PC-9 (cell line): ENCODE measurements at regions not wholly inside any gene's neighbourhood (a gene's known extent, or its start where the extent isn't known, plus 50 kb on each side); places are given as distances from the start of the nearest gene placed in this dataset.
"Not testable (repeated sequence)": the region's sequence is repeated elsewhere in the genome, so short reads cannot be mapped to it uniquely, and the experiment has no call there.

Source experiments
- BruUV-seq: library from RNA; stranded (reverse); fragments of 400-500 nt; replicated peaks from 2 replicates; lab custom pipeline; 2021; lab: Mats Ljungman, UMichigan
- CTCF ChIA-PET: fragments of 300-600 bp; sonication (Branson Sonifier 250); formaldehyde crosslinking; loops from one replicate; lab custom pipeline; 2022; ENCODE audit warnings: antibody characterized with exemption; lab: Charles Lee
- POLR2A ChIA-PET: fragments of 300-600 bp; sonication (Branson Sonifier 250); formaldehyde crosslinking; loops from one replicate; lab custom pipeline; 2022; ENCODE audit warnings: antibody characterized with exemption; ENCODE audit not compliant: unreplicated experiment; lab: Charles Lee
- DNase-seq, 2 experiments: peaks; one replicate each; pipeline versions ENCODE4 v3.0.0 to v3.0.0-alpha.2; 2015 to 2022; ENCODE audit warnings: mixed read lengths in 1 of 2
- H2AFZ ChIP-seq: fragments of 200-600 bp; sonication (generic); 2 replicates; pipeline ENCODE4 v1.8.1; 2017; ENCODE audit warnings: antibody characterized with exemption
- H3F3A ChIP-seq: fragments of 200-600 bp; sonication (generic); 2 replicates; pipeline ENCODE4 v1.8.1; 2017; ENCODE audit warnings: antibody characterized with exemption, mild to moderate bottlenecking, low read depth; ENCODE audit not compliant: insufficient read depth
- H3K27ac ChIP-seq: fragments of 200-600 bp; sonication (generic); 2 replicates; pipeline ENCODE4 v1.6.1; 2016; ENCODE audit warnings: mixed run types
- H3K27me3 ChIP-seq: fragments of 200-600 bp; sonication (generic); 2 replicates; pipeline ENCODE4 v1.6.1; 2016; ENCODE audit warnings: low read depth, mixed run types; ENCODE audit not compliant: insufficient read depth
- H3K36me3 ChIP-seq: fragments of 200-600 bp; sonication (generic); 2 replicates; pipeline ENCODE4 v1.6.1; 2016; ENCODE audit warnings: low read depth, mixed run types
- H3K4me1 ChIP-seq: fragments of 200-600 bp; sonication (generic); replicated peaks from 2 replicates; pipeline ENCODE4 v1.6.1; 2016; ENCODE audit warnings: mixed run types; ENCODE audit not compliant: insufficient read depth
- H3K4me2 ChIP-seq: fragments of 200-600 bp; sonication (generic); 2 replicates; pipeline ENCODE4 v1.6.1; 2017; ENCODE audit warnings: mixed run types
- H3K4me3 ChIP-seq: fragments of 200-600 bp; sonication (generic); 2 replicates; pipeline ENCODE4 v1.6.1; 2016; ENCODE audit warnings: mixed run types
- H3K79me2 ChIP-seq: fragments of 200-600 bp; sonication (generic); 2 replicates; pipeline ENCODE4 v1.6.1; 2017; ENCODE audit warnings: low read depth, mixed run types
- H3K9me2 ChIP-seq: fragments of 200-600 bp; sonication (generic); 2 replicates; pipeline ENCODE4 v1.8.1; 2017; ENCODE audit warnings: mild to moderate bottlenecking; ENCODE audit not compliant: insufficient read depth
- H3K9me3 ChIP-seq: fragments of 200-600 bp; sonication (generic); 2 replicates; pipeline ENCODE4 v1.8.1; 2016; ENCODE audit warnings: low read depth; ENCODE audit not compliant: insufficient read depth
- H4K20me1 ChIP-seq: fragments of 200-600 bp; sonication (generic); 2 replicates; pipeline ENCODE4 v1.8.1; 2017; ENCODE audit not compliant: insufficient read depth
- EZH2 ChIP-seq: fragments of 200-600 bp; sonication (generic); IDR thresholded peaks from 2 replicates; pipeline ENCODE4 v1.8.0; 2017; ENCODE audit warnings: antibody characterized with exemption, low read depth
- intact Hi-C: fragments of 100-400 bp; cut with micrococcal nuclease; formaldehyde crosslinking; loops from one replicate; pipeline ENCODE4 v1.10.0; 2022; ENCODE audit not compliant: unreplicated experiment
- TF ChIP-seq, protein P1 (sequence below): fragments of 200-600 bp; sonication (generic); conservative IDR thresholded peaks from 2 replicates; pipeline ENCODE4 v1.6.1; 2017; ENCODE audit warnings: mixed run types, antibody characterized with exemption, mild to moderate bottlenecking, moderate library complexity

DNA sequence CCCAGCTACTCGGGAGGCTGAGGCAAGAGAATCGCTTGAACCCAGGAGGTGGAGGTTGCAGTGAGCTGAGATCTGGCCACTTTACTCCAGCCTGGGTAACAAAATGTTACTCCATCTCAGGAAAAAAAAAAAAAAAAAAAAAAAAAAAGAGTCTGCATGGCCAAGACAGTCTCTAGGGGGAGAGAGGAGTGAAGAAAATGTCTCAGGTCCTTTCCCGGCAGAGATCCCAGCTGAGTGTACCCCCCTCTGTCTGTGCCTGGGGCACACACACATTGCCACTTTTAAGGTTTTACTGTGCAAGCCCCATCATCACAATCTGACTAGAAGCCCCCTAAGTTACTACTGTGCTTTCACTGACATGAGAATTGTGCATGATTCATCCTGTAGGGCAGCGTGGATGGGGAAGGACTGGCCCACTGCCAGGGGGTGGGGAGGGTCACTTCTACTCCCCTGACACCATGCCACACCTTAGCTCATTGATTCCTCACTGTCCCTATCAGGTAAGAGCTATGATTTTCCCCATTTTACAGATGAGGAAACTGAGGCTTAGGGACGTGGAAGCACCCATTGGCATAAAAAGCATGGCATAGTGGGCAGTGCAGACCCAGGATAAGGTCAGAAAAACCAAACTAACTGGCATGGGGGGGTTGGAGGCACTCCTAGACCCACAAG is 102.3 kb upstream of the LARP1 start:
- Histone ChIP-seq H4K20me1 (no peaks in the 10 kb centered on the region), H3K9me3 (no peaks in the 10 kb centered on the region), H3K79me2 (no peaks in the 10 kb centered on the region), H3F3A (peaks cover 8% of the 10 kb centered on the region; the same call in 1 of the 2 replicates), H3K9me2 (no peaks in the 10 kb centered on the region), H2AFZ (no peak overlapping the region), H3K36me3 (no peaks in the 10 kb centered on the region), H3K27ac (no peak overlapping the region), H3K4me1 (0 out of 2 replicates have a peak, but pooled peaks cover 4% of the 10 kb centered on the region), H3K4me2 (no peak overlapping the region), H3K27me3 (no peaks in the 10 kb centered on the region), H3K4me3 (no peak overlapping the region)
- intact Hi-C loops, result loop anchor here (5.0 kb wide), 2 partner anchors 59 to 289 kb away; partner anchors contain the start of gene MRPL22
- TF ChIP-seq, protein P1, sequence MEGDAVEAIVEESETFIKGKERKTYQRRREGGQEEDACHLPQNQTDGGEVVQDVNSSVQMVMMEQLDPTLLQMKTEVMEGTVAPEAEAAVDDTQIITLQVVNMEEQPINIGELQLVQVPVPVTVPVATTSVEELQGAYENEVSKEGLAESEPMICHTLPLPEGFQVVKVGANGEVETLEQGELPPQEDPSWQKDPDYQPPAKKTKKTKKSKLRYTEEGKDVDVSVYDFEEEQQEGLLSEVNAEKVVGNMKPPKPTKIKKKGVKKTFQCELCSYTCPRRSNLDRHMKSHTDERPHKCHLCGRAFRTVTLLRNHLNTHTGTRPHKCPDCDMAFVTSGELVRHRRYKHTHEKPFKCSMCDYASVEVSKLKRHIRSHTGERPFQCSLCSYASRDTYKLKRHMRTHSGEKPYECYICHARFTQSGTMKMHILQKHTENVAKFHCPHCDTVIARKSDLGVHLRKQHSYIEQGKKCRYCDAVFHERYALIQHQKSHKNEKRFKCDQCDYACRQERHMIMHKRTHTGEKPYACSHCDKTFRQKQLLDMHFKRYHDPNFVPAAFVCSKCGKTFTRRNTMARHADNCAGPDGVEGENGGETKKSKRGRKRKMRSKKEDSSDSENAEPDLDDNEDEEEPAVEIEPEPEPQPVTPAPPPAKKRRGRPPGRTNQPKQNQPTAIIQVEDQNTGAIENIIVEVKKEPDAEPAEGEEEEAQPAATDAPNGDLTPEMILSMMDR, result no peak
- TF ChIP-seq EZH2, result no peak
- BruUV-seq, result no TSS peak
- POLR2A ChIA-PET, result interaction anchor here (0.7 kb wide), 1 partner anchor 235 kb away, joined by 3 read pairs; no protein-coding TSS in a partner anchor
- CTCF ChIA-PET, result interaction anchor here (0.5 kb wide), 1 partner anchor 225 kb away, joined by 3 read pairs; no protein-coding TSS in a partner anchor
- peak in 1 of 2 experiments; percentile 23 for DNase-seq

GRCh38 chr5:154651795-154652194 is 103.4 kb upstream of the LARP1 start:
- CTCF ChIA-PET, H3K9me3 ChIP-seq: not testable (repeated sequence)

GRCh38 chr5:154648706-154649105 is 106.5 kb upstream of the LARP1 start:
- no peak for TF ChIP-seq EZH2
- TF ChIP-seq, protein P1, result no peak
- Histone ChIP-seq H3K4me3 (no peak overlapping the region), H2AFZ (no peak overlapping the region), H3K9me3 (no peaks in the 10 kb centered on the region), H3K79me2 (no peaks in the 10 kb centered on the region), H3K9me2 (no peaks in the 10 kb centered on the region), H3K27me3 (no peaks in the 10 kb centered on the region), H3F3A (peaks cover 8% of the 10 kb centered on the region; the same call in 1 of the 2 replicates), H3K27ac (no peak overlapping the region), H3K36me3 (no peaks in the 10 kb centered on the region), H3K4me2 (no peak overlapping the region), H4K20me1 (no peaks in the 10 kb centered on the region), H3K4me1 (0 out of 2 replicates have a peak, but pooled peaks cover 4% of the 10 kb centered on the region)
- POLR2A ChIA-PET, result no interaction called here
- CTCF ChIA-PET, result interaction anchor here (1.1 kb wide), 1 partner anchor 179 kb away, joined by 3 read pairs; no protein-coding TSS in a partner anchor
- BruUV-seq, result no TSS peak
- no peak for DNase-seq
- intact Hi-C loops, result loop anchor here (10.0 kb wide), 1 partner anchor 496 kb away; no protein-coding TSS in a partner anchor

More at GRCh38 chr5:154651795-154652194, 103.4 kb upstream of the LARP1 start:
- H3K27me3 ChIP-seq, H3K36me3 ChIP-seq, POLR2A ChIA-PET, H3K4me1 ChIP-seq, H3K4me3 ChIP-seq, H3K79me2 ChIP-seq, H3K9me2 ChIP-seq, H4K20me1 ChIP-seq, H2AFZ ChIP-seq, DNase-seq, H3F3A ChIP-seq, H3K27ac ChIP-seq, H3K4me2 ChIP-seq, BruUV-seq: not testable (repeated sequence)
- intact Hi-C loops, result loop anchor here (2.0 to 5.0 kb wide), 3 partner anchors 61 to 291 kb away; partner anchors contain the start of genes LARP1 and MRPL22
